CD4-positive, CD25-positive, alpha-beta regulatory T cell (primary cell): ENCODE measurements at regions not wholly inside any gene's neighbourhood (a gene's known extent, or its start where the extent isn't known, plus 50 kb on each side); places are given as distances from the start of the nearest gene placed in this dataset.
"Not testable (repeated sequence)": the region's sequence is repeated elsewhere in the genome, so short reads cannot be mapped to it uniquely, and the experiment has no call there.

Experiments
- ATAC-seq, 2 donors: fragments of 150-1000 bp; cut with Tn5 transposase; one replicate each; pipeline ENCODE4 v1.10.0; 2021; ENCODE audit warnings: low read depth in 2 of 2, moderate number of reproducible peaks in 2 of 2, moderate library complexity in 1 of 2
- DNase-seq, 3 donors: peaks; one replicate each; pipeline versions ENCODE4 v3.0.0 to v3.0.0-alpha.2; 2012 to 2022; ENCODE audit warnings: mixed read lengths in 1 of 3
- H3K27ac ChIP-seq: one replicate; pipeline ENCODE4 v1.7.0; 2013; ENCODE audit warnings: mild to moderate bottlenecking, low read length; ENCODE audit not compliant: insufficient read depth, poor library complexity, severe bottlenecking
- H3K27me3 ChIP-seq: one replicate; pipeline ENCODE4 v1.7.0; 2013; ENCODE audit warnings: low read length; ENCODE audit not compliant: control insufficient read depth, insufficient read depth
- H3K36me3 ChIP-seq: one replicate; pipeline ENCODE4 v1.7.0; 2013; ENCODE audit warnings: mild to moderate bottlenecking, low read length, moderate library complexity; ENCODE audit not compliant: control insufficient read depth, insufficient read depth
- H3K4me1 ChIP-seq: 2 replicates; pipeline ENCODE4 v1.7.0; 2013; ENCODE audit warnings: mild to moderate bottlenecking, low read length; ENCODE audit not compliant: insufficient read depth, control insufficient read depth, poor library complexity, severe bottlenecking
- H3K4me3 ChIP-seq: one replicate; pipeline ENCODE4 v1.7.0; 2013; ENCODE audit warnings: low read depth, mild to moderate bottlenecking, low read length, moderate library complexity
- H3K9me3 ChIP-seq, 2 experiments: 1 replicate in 1 of 2; 2 replicates in 1 of 2; pipeline ENCODE4 v1.7.0; 2013; ENCODE audit warnings: low read length in 2 of 2, mild to moderate bottlenecking in 1 of 2, moderate library complexity in 1 of 2; ENCODE audit not compliant: control insufficient read depth in 2 of 2
- H3K27ac Mint-ChIP-seq, 3 donors: one replicate each; pipeline ENCODE4 v1.8.0; 2020 to 2022; ENCODE audit warnings: mild to moderate bottlenecking in 3 of 3, mixed read lengths in 3 of 3, moderate library complexity in 2 of 3
- H3K27me3 Mint-ChIP-seq: one replicate; pipeline ENCODE4 v1.8.0; 2022; ENCODE audit warnings: mild to moderate bottlenecking, mixed read lengths
- H3K36me3 Mint-ChIP-seq: one replicate; pipeline ENCODE4 v1.8.0; 2020; ENCODE audit warnings: mixed read lengths
- H3K4me1 Mint-ChIP-seq, 4 donors: one replicate each; pipeline ENCODE4 v1.8.0; 2020 to 2022; ENCODE audit warnings: mixed read lengths in 4 of 4, mild to moderate bottlenecking in 1 of 4
- H3K4me3 Mint-ChIP-seq, 4 donors: one replicate each; pipeline ENCODE4 v1.8.0; 2020 to 2022; ENCODE audit warnings: mild to moderate bottlenecking in 4 of 4, mixed read lengths in 4 of 4, moderate library complexity in 3 of 4
- H3K9me3 Mint-ChIP-seq, 7 donors: one replicate each; pipeline ENCODE4 v1.8.0; 2020 to 2022; ENCODE audit warnings: mixed read lengths in 7 of 7, mild to moderate bottlenecking in 3 of 7, moderate library complexity in 2 of 7

DNA sequence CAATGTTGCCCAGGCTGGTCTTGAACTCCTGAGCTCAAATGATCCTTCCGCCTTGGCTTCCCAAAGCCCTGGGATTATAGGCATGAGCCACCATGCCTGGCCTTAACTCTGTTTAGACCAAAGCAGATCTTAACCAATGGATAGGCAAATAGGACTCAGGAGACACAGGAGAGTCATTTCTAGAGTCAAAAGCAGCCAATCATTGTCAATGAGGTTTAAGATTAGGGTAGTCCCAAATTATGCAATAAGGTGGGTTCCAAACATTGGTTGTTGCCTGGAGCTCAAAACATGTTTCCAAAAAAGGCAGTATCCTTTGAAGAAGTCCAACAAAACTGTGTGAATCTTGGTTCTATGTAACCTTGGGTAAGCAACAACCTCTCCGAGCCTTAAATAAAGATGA, 95.7 kb upstream of the JARID2 start:
- Mint-ChIP-seq H3K4me3 (no peak overlapping the region), H3K9me3 (no peaks in the 10 kb centered on the region), H3K27me3 (peaks cover 9% of the 10 kb centered on the region), H3K27ac (no peak overlapping the region), H3K36me3 (no peaks in the 10 kb centered on the region), H3K4me1 (no peaks in the 10 kb centered on the region)
- Histone ChIP-seq H3K36me3 (no peaks in the 10 kb centered on the region), H3K4me1 (no peaks in the 10 kb centered on the region), H3K27me3 (no peaks in the 10 kb centered on the region), H3K4me3 (no peak overlapping the region), H3K27ac (no peak overlapping the region), H3K9me3 (no peaks in the 10 kb centered on the region)
- ATAC-seq (no peak), DNase-seq (no peak)

DNA sequence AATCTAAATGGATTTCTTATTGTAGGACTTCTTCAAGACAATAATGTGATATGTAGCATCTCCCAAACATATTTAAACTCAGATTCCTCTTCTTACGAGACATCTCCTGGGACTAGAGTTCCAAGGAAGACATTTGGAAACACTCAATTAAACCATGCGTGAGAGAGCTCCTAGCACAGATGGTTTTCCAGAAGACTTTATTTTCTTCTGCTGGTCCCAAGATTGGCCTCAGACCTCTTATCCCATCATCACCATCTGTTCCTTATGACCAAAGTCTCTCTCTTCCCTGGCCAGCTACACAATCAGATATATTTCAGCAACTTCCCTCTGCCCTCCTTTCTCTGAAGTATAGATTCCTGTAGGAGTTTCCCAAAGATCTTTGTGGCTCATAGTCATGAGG, 93.2 kb upstream of the JARID2 start:
- H3K4me1 Mint-ChIP-seq = no peaks in the 10 kb centered on the region
- peaks cover 9% of the 10 kb centered on the region for H3K27me3 Mint-ChIP-seq
- DNase-seq (no peak), ATAC-seq (no peak)
- no peak overlapping the region for H3K4me3 Mint-ChIP-seq
- Histone ChIP-seq H3K36me3 (no peaks in the 10 kb centered on the region), H3K27ac (no peak overlapping the region), H3K9me3 (no peaks in the 10 kb centered on the region), H3K27me3 (no peaks in the 10 kb centered on the region), H3K4me3 (no peak overlapping the region), H3K4me1 (no peaks in the 10 kb centered on the region)
- H3K36me3 Mint-ChIP-seq = no peaks in the 10 kb centered on the region
- H3K9me3 Mint-ChIP-seq = peaks cover 0 to 2% (median 0%) of the 10 kb centered on the region in 7 donors
- no peak overlapping the region for H3K27ac Mint-ChIP-seq

DNA sequence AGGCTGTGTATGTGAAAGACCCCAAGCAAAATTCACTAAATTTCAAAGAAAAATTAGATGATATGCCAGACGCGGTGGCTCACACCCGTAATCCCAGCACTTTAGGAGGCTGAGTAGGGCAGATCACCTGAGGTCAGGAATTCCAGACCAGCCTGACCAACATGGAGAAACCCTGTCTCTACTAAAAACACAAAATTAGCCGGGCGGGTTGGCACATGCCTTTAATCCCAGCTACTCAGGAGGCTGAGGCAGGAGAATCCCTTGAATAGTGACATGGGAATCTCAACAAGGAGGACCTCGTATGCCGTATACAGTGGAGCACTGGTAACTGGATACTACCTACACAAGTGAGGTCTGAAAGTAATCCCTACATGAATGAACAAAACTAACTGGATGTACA, 92.7 kb upstream of the JARID2 start:
- Mint-ChIP-seq H3K4me1 (no peaks in the 10 kb centered on the region), H3K9me3 (peaks cover 0 to 2% (median 0%) of the 10 kb centered on the region in 7 donors), H3K27me3 (peaks cover 4% of the 10 kb centered on the region), H3K4me3 (no peak overlapping the region), H3K36me3 (no peaks in the 10 kb centered on the region), H3K27ac (no peak overlapping the region)
- Histone ChIP-seq H3K4me1 (no peaks in the 10 kb centered on the region), H3K4me3 (no peak overlapping the region), H3K27ac (no peak overlapping the region), H3K36me3 (no peaks in the 10 kb centered on the region), H3K27me3 (no peaks in the 10 kb centered on the region), H3K9me3 (no peaks in the 10 kb centered on the region)
- DNase-seq (no peak), ATAC-seq (no peak)

DNA sequence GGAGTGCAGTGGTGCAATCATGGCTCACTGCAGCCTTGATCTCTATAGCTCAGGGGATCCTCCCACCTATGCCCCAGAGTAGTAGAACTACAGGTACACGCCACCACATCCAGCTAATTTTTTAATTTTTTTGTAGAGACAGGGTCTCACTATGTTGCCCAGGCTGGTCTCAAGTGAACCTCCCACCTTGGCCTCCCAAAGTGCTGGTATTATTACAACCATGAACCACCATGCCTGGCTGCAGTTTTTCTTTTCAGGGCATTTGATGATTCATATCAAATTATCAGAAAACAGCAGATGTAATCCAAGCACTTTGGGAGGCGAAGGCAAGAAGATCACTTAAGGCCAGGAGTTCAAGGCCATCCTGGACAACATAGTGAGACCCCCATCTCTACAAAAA, 88.4 kb upstream of the JARID2 start:
- Histone ChIP-seq H3K27me3 (no peaks in the 10 kb centered on the region), H3K4me1 (no peaks in the 10 kb centered on the region), H3K36me3 (no peaks in the 10 kb centered on the region), H3K4me3 (no peak overlapping the region), H3K9me3 (no peaks in the 10 kb centered on the region), H3K27ac (no peak overlapping the region)
- no peak for DNase-seq
- H3K27ac Mint-ChIP-seq = no peak overlapping the region
- H3K4me1 Mint-ChIP-seq = peaks cover 0 to 2% (median 0%) of the 10 kb centered on the region in 4 donors
- H3K9me3 Mint-ChIP-seq = peaks cover 0 to 2% (median 0%) of the 10 kb centered on the region in 7 donors
- ATAC-seq = no peak
- H3K27me3 Mint-ChIP-seq = peaks cover 4% of the 10 kb centered on the region
- no peak overlapping the region for H3K4me3 Mint-ChIP-seq
- H3K36me3 Mint-ChIP-seq = no peaks in the 10 kb centered on the region

DNA sequence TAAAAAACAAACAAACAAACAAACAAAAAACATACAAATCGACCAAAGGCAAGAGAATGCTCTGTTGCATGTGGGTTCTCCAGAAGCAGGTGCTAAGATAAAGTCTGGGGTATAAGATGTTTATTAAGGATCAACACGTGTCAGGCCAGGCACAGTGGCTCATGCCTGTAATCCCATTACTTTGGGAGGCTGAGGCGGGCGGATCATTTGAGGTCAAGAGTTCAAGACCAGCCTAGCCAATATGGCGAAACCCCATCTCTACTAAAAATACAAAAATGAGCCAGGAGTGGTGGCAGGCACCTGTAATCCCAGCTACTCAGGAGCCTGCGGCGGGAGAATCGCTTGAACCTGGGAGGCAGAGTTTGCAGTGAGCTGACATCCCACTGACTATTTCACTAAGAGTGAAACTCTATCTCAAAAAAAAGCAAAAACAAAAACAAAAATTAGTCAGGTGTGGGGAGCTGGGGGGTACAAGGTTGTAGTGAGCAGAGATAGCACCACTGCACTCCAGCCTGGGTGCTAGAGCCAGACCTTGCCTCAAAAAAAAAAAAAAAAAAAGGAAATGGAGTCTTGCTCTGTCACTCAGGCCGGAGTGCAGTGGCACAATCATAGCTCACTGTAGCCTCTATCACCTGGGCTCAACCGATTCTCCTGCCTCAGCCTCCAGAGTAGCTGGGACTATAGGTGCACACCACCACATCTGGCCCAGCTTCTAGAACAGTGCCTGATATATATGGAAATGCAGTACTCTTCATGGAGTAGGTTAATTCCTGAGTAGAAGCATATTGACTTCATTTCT, 86.8 kb upstream of the JARID2 start:
- no peaks in the 10 kb centered on the region for H3K36me3 Mint-ChIP-seq
- no peaks in the 10 kb centered on the region for H3K27me3 Mint-ChIP-seq
- Histone ChIP-seq H3K27me3 (no peaks in the 10 kb centered on the region), H3K36me3 (no peaks in the 10 kb centered on the region), H3K27ac (no peak overlapping the region), H3K4me1 (no peaks in the 10 kb centered on the region), H3K9me3 (no peaks in the 10 kb centered on the region), H3K4me3 (no peak overlapping the region)
- H3K4me1 Mint-ChIP-seq = peaks cover 0 to 2% (median 0%) of the 10 kb centered on the region in 4 donors
- ATAC-seq (no peak), DNase-seq (no peak)
- no peak overlapping the region for H3K4me3 Mint-ChIP-seq
- peaks cover 0 to 2% (median 0%) of the 10 kb centered on the region in 7 donors for H3K9me3 Mint-ChIP-seq
- H3K27ac Mint-ChIP-seq = peak overlapping the region in 1 of 3 donors; percentile 40

DNA sequence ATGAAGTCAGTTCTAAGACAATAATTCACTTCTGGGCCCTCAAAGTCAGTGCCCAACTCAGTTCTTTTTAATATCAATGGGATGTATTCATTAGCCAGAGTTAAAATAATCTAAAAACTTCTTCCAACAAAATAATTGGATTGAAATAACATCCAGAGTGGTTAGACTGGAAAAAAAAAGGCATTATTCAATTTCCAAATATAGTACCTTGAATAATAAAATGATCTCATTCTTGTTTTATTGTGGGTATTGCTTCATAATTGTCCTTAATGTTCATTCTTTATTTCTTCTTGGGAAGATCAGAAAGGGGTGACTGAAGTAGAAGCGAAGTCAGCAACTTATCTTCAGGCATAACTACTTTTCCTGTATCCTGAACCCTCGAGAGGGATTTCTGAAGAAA, 85.1 kb upstream of the JARID2 start:
- ATAC-seq = no peak
- Mint-ChIP-seq H3K27me3 (no peaks in the 10 kb centered on the region), H3K36me3 (no peaks in the 10 kb centered on the region), H3K4me3 (no peak overlapping the region), H3K9me3 (peaks cover 0 to 2% (median 0%) of the 10 kb centered on the region in 7 donors), H3K4me1 (peaks cover 0 to 2% (median 0%) of the 10 kb centered on the region in 4 donors), H3K27ac (no peak overlapping the region)
- Histone ChIP-seq H3K9me3 (no peaks in the 10 kb centered on the region), H3K4me1 (no peaks in the 10 kb centered on the region), H3K36me3 (no peaks in the 10 kb centered on the region), H3K4me3 (no peak overlapping the region), H3K27ac (no peak overlapping the region), H3K27me3 (no peaks in the 10 kb centered on the region)
- no peak for DNase-seq

DNA sequence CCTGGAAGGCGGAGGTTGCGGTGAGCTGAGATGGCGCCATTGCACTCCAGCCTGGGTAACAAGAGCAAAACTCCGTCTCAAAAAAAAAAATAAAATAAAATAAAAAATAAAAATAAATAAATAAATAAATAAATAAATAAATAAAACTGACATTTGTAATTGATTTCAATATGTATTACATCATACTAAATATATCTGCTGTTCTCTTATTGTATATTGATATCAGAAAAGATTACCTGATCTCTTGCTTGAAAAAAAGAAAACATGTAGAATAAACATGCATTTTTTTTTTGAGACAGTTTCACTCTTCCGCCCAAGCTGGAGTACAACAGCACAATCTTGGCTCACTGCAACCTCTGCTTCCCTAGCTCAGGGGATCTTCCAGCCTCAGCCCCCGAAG, 81.0 kb upstream of the JARID2 start:
- not testable (repeated sequence) for H3K4me1 ChIP-seq, H3K36me3 ChIP-seq, H3K4me3 Mint-ChIP-seq, H3K9me3 ChIP-seq, H3K27ac ChIP-seq, DNase-seq, H3K9me3 Mint-ChIP-seq, H3K4me3 ChIP-seq, ATAC-seq, H3K36me3 Mint-ChIP-seq, H3K27me3 Mint-ChIP-seq, H3K27ac Mint-ChIP-seq, H3K4me1 Mint-ChIP-seq, H3K27me3 ChIP-seq

DNA sequence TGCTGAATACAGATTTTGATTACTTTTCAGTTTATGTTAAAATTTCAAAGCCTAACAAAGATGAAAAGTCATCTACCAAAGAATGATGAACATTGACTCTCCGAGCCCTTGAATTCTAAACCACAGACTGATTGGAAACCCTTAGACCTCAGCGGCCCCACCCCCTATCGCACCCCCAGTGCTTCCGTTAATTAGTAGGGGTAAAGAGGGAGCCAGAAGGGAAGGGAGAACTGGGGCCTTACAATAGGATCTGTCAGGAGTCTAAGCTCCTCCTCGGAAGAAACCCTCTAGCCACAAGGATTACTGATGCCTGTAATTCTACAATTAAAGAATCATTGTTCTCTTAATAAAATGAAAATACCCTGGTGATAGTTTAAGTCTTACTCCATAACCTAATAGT, 79.7 kb upstream of the JARID2 start:
- Histone ChIP-seq H3K27me3 (no peaks in the 10 kb centered on the region), H3K36me3 (no peaks in the 10 kb centered on the region), H3K9me3 (no peaks in the 10 kb centered on the region), H3K4me1 (no peaks in the 10 kb centered on the region), H3K4me3 (no peak overlapping the region), H3K27ac (no peak overlapping the region)
- Mint-ChIP-seq H3K9me3 (no peaks in the 10 kb centered on the region), H3K36me3 (no peaks in the 10 kb centered on the region), H3K4me1 (peaks cover 0 to 2% (median 0%) of the 10 kb centered on the region in 4 donors), H3K27ac (no peak overlapping the region), H3K27me3 (no peaks in the 10 kb centered on the region), H3K4me3 (no peak overlapping the region)
- ATAC-seq (no peak), DNase-seq (no peak)
